Hematopoietic multipotent progenitor cell treated with erythropoietin and hydrocortisone succinate and interleukin-3 and kit ligand, for 8 days (in vitro differentiated cells): ENCODE measurements at regions not wholly inside any gene's neighbourhood (a gene's known extent, or its start where the extent isn't known, plus 50 kb on each side); places are given as distances from the start of the nearest gene placed in this dataset.

Experiments used
- DNase-seq: peaks from one replicate; pipeline ENCODE4 v3.0.0-alpha.2; 2015

DNA sequence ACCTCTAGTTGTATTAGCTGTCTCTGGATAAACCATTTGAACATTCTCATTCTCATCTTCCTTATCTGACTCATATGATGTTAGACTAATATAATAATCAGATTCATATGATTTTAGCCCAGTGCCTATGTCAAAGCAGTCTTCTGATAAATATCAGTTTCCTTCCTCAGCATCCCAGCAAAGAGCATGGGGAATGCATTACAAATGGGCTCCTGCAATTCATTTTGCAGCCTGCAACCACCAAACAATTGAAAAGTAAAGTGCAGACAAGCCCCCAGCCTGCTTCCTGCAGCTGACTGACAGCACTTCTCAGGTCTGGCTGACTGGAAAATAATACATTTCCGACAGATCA, 78.2 kb upstream of the STAC start:
- no peak for DNase-seq

DNA sequence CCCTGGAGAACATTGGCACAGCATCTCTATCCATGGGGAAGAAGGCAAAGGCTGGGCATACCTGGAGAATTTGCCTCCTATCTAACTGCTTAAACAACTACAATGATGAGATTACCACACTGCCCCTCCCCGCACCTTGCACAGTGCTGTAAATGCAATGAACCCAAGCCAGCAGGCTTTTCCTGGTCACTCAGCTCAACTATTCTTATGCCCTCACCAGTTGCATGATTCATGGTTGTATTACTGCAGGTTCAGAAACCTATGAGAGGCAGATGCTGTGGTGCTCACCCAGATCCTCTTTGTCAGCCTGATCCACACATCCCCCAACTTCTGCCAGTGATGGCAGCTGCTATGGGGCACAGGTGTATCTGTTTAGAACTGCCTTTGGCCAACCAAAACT, 77.7 kb upstream of the STAC start:
- no peak for DNase-seq

- no peak for DNase-seq
Observed at GRCh38 chr3:36303286-36303685, 77.0 kb upstream of the STAC start.

- DNase-seq, result no peak
Observed at GRCh38 chr3:36305929-36306520, 74.3 kb upstream of the STAC start.

DNA sequence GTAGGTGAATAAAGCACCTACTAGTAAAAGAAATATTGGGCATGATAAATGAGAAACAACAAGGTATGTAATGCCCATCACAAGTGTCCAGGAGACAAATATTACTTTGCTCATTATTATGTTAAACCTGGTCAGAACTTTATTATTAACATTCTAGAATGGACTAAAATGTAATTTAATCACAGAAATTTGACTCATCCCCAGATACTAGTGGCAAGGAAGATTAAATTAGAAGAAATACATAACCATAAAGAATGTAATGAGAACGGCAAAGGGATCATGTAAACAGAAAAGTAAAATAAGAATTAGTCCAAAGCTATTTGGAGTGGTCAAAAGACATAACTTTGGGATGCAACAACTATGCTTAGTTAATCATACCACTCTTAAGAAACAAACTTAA, 71.2 kb upstream of the STAC start:
- DNase-seq, result no peak

GRCh38 chr3:36312351-36312750, 68.0 kb upstream of the STAC start:
- no peak for DNase-seq

- no peak for DNase-seq
Observed at GRCh38 chr3:36317915-36318314, 62.4 kb upstream of the STAC start.

DNA sequence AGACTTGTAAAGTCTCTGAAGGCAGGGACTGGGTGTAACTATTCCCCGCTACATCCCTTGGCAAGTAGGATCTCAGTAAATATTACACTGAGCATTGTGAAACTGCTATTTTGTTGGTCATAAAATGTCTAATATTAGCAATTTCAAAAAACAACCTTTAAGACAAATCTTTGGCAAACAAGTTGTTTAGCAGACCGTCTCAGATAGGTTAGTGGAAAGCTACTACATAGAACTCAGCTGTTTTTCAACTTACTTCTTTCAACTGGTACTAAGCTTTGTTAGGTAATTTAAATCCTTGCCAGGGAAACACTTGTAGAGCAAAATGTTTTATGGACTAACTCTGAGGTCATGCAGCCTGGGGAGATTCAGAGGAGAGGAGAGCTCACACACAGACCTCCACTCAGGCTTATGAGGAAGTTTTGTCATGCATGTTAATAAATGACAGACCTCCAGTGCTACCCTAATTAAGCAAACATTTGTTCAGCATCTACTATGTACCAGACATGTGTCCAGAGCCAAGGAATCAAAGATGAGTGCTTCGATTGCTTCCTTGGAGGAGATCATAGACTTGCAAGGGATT, 61.6 kb upstream of the STAC start:
- no peak for DNase-seq

DNA sequence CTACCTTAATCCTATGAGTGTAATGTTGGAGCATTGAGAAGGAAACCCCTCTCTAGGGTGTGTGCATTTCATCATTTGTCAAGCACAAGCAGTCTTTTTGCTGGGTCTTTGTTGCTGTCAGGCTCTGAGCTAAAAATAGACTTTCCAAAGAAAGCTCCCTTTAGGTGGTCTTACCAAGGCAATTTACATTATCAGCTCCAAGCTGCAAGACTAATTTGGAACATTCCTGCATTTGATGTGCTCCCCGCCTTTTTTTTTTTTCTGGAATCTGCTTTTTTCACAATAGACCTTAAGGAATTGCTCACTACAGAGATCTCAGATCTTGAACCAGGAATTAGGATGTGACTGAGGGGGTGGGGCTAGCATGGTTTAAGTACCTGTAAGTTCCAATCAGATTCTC, 60.6 kb upstream of the STAC start:
- no peak for DNase-seq
